Activated CD4-positive, alpha-beta T cell treated with anti-CD3 and anti-CD28 coated beads for 48 hours (primary cell): ENCODE measurements at regions not wholly inside any gene's neighbourhood (a gene's known extent, or its start where the extent isn't known, plus 50 kb on each side); places are given as distances from the start of the nearest gene placed in this dataset.
"Not testable (repeated sequence)": the region's sequence is repeated elsewhere in the genome, so short reads cannot be mapped to it uniquely, and the experiment has no call there.

Experiments used
- DNase-seq: peaks from one replicate; pipeline ENCODE4 v3.0.0-alpha.2; 2020

DNA sequence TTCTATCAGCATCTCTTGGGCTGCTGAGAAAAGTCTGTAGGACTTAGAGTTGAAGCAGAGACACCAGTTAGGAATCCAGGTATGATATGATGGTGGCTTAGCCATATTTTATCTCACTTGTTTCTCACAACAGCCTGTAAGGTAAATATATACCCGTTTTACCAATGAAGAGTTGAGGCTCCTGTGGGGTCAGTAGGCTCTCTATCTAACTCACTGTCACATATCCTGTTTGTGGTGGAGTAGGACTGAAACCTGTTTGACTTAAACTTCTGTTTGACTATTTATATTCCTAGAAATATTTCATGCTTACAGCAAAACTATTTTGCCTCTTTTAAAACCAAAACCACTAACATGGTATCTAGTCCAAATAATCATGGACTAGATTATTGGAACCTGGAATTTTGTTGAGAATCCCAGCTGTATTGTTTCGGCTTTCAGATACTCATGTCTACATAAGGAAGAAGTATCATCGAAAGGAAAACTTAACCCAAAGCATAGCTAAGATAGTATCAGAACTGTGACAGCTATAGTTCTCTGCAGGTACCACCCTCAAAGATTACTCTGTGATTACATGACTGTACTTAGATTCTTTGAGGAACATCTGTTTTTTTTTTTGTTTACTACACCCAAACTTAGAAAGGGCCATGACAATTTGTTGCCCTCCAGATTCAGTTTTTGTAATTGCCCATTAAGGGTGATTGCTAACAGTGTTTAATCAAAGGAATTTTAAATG lies 216.1 kb upstream of the THUMPD2 start:
- no peak for DNase-seq

DNA sequence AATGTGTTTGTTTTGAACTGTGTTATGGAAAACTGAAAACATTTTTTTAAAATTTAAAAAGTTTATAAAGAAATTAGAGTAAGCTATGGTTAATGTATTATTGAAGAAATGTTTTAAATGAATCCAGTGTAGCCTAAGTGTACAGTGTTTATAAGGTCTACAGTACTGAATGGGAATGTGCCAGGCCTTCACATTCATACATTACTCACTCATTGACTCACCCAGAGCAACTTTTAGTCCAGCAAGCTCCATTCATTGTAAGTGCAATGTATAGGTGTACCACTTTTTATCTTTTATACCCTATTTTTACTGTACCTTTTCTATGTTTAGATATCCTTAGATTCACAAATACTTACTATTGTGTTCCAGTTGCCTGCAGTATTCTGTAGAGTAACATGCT lies 215.1 kb upstream of the THUMPD2 start:
- DNase-seq: no peak

DNA sequence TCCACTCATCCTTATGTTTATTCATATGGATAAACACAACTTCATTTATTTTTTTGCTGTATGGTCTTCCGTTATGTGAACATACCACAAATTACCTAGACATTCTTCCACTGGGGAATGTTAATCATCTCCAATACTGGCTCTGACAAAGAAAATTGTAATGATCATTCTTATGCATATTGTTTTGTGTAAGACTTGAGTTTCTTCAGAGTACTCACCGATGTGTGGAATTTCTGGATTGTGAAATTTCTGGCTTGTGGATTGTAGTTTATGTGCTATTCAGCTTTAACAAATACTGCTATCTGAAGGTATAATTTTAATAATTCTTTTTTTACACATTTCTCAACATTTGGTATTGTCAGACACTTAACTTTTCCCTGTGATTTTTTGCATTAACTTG lies 212.2 kb upstream of the THUMPD2 start:
- no peak for DNase-seq

DNA sequence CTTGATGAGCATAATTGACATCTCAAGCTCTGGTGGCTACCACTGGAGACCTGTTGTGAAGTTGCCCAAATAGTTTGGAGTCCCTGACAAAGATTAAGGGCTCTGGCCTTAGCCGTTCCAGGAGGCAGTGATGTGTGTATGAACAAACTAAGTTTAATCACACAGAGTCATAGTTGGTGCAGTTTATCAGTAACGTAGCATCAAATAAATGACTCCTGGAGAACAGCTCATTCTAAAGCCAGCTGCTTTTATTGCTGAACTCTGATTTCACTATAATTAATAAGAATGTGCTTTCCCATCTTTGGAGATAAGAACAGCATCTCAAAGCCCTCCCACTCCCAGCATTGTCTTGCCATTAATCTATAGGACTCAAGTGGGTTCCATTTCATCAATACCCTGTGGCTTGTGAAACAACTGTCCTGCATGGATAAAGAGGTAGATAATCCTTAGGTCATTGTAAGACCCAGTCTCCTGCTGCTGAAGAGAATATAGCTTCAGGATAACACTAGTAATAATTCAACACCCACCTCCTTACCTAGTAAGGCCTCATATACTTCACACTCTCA lies 211.4 kb upstream of the THUMPD2 start:
- no peak for DNase-seq

DNA sequence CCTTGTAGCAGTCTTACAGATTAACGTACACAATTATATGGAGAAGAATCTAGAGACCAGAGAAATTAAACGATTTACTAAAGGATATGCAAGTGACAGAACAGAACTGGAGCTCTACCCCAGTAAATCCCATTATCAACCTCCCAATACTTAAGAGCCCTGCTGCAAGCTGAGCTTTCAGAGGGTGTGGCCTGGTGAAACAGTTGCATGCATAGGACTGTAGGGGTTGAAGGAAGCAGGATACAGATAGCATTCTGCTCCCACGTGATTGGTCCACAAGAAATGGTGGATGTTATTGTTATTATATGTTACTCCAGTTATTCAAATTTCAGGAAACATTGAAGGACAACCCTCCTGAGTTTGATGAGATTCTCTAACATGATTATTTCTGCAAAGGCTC lies 210.8 kb upstream of the THUMPD2 start:
- DNase-seq: no peak

DNA sequence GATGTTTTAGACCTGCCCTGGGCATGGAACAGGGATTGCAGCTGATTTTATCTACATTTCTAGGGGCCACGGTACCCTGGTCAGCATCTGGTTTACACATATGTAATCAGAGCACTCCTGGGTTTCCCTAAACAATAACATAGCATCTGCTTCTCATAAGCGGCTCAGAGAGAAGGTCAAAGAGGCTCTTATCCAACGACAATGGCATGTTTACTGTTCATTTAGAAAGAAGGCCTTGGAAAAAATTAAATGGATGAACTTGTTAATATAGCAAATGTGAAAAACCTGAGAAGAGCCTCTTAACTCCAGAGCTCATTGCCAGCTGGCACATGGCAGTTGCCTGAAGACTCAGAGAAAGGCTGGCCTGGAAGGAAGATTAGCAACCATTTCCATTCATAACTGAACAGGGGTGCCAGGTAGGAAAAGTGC lies 202.8 kb upstream of the THUMPD2 start:
- no peak for DNase-seq

DNA sequence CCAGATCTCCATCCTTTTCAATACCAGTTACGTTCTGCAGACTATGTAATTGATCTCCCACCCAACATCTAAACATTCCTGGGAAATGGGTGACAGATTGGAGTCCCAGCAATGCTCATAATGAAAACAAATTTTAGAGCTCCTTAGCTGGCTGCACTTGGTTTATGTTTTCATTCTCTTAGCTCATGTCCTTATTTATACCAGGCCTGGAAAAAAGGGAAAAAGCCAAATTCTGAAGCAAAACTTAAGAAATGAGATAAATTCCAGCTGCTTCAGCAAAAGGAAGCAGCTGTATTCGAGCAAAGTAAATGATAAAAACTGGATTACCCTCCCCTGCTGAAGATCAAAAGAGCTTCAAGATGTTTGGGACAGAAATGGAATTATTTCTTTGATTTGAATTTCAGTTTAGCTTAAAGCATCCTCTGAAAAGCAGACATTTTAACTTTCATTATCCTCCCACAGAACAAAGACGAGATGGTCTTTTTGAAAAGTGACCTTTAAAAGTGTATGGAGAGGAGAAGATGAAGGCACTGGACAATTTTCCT lies 196.5 kb upstream of the THUMPD2 start:
- DNase-seq: no peak

DNA sequence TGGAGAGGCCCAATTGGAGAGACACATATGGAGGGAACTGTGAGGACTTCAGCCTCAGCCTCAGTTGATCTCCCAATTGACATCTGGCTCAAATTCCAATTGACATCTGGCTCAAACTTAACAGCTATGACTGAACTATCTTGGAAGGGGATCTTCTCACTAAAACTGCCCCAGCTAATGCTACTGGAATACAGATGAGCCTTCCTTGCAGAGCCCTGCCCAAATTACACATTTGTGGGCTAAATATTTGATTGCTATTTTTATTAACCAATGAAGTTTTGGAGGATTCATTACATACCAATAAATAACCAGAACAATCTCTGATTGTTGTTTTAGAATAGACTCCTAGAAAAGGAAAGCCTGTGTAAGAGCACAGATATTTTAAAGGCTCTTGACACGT lies 189.0 kb upstream of the THUMPD2 start:
- DNase-seq: no peak

DNA sequence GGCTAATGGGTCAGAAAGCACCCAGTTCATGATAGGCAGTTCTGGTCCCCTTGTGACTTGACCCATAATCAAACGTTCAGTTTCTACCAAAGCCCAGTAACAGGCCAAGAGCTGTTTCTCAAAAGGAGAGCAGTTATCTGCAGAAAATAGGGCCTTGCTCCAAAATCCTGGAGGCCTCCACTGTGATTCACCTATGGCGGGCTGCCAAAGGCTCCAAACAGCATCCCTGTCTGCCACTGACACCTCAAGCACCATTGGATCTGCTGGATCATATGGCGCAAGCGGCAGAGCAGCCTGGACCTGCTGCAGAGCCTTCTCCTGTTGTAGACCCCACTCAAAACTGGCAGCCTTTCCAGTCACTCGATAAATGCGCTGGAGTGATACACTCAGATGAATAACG lies 181.6 kb upstream of the THUMPD2 start:
- DNase-seq: not testable (repeated sequence)

DNA sequence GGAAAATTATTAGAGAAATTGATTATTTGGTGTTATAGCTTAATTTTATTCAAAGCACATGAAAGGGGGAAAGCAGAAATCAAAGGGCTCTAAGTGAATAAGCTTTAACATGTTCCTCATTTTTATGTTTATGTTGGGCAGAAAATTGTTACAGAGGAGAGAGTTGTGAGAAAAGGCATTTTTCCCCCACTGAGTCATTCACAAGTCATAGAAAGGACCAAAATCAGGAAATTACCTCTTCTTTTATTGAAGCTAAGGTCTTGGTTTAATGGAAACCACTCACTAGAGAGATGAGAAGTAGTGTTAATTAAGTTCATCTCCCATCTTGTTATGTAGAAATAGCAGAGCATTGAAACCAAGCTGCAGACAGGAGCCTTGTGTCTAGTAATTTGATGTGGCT lies 175.3 kb upstream of the THUMPD2 start:
- DNase-seq: no peak

DNA sequence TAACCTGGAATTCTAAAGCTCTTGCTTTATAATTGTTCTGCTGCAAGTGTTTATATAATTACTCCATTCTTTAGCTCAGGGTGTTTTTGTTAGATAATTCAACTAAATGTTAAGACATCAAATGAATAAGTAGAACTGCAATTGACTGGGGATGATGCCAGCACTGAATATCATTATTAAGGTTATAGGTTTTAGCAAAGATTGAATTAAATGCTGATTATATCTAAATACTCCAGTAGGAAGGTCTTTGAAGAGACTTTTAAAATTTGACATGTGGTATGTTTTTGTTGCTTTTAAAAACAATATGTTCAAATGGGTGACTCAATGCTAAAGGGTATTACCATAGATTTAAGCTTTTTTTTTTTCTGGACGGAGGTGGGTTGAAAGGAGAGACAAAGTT lies 170.1 kb upstream of the THUMPD2 start:
- no peak for DNase-seq

DNA sequence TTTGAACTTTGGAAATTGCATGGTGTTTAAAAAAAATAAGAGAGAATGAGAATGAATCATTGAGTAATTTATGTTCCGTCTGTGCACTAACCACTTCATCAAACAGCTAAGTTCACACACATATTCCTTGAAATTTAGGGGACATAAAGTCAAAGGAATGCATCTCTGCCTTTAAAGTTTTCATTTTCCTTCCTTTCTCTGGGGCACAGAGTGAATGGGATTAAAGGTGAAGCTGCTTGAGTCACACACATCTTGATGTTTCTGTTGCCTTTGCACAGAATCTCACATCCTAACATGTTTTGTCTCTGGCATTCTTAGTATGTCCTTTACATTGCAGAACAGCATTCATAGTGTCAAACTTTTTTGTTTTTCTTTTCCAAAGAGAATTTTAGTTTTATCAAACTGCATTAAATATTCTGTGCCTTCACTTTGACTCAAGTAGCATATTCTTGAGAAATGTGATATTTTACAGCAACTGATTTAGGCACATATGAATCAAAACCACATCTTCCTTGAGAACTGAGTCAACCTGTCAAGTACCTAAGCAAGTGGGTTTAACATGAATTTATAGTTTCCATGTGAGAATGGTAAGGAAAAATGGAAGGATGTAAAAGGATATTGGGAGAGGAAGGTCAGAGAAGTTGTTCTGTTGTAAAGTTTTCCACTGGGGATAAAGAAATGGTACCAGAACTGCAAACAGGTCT lies 169.1 kb upstream of the THUMPD2 start:
- DNase-seq: no peak

DNA sequence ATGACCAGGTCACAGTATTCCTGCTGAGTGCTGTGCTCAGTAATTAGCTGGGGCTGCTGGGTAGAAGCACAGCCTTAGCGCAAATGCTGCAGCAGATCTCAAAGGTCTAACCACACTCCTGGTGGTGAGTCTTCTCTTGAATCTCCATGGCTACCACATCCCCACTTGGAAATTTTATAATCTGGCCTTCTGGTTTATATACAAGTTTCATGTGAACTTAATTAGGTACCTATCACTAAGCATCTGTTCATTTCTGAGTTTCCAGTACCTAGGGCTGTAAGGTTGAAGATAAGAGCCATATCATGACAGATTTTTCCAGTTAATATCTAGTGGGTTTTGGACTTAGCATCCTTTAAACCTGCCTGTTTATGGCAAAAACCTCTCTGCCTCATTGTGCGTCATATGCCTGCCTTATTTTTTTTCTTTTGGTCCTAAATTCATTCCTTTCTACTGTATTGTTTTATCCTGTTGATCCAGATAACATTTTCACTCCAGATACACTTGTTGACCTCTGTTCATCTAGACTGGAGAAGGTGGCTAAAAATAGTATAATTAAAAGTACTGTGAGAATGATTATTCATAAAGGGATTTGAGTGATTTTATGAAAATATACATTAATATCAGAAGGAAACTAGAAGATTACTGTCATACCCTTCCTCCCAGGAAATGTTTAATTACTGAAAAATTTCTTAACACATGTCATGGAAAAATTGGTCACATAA lies 168.4 kb upstream of the THUMPD2 start:
- peak; percentile 36 for DNase-seq

DNA sequence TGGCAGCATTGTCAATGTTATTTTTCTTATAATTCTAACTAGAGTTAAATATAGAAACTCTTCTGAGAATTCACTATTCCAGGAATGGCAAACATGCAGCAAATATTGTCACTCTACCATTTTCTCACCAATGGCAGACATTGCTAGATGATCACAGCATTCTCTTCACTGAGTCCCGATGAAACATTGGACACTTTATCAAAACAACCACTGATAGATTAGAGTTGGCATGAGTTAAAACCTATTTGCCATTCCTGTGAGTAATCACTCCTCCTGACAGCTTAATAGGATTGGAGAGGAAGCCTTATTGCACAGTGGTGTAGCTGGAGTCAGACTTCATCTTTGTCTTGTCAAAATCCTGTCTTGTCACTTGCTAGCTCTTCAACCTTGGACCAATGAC lies 163.9 kb upstream of the THUMPD2 start:
- no peak for DNase-seq

DNA sequence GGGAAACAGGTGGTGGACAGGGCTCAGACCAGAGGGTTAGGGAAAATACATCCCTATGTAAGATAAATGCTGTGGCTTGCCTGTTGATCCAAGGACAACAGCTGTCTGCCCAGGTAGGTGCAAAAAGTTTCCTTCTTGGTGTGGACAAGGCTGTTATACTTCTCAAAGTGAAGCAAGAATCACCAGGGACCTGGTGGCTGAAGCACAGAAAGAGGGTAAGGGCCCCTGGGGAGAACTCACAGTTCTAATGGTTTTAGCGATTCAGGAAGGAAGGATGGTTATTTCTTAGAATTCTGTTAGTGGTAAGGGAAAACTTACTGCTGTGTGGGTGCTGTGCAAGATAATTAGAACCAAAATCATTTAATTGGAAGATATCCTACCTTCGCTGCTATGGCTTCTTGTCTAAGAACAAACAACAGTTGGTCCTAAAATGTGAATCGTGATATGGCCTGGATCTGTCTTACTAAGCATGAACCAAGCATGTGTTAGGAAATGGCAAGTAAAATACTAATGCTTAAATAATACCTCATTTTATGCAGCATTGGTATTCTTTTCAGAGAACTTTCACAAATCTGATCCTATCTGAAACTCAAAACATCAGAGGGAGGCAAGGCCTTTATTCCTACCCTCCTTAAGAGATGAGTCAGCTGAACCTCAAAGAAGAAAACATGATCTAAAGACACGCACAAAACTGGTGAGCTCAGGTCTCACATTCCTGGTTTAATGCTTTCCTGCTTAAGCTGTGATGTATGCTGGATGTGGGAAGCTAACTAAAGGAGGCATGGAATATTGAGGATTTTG lies 159.2 kb upstream of the THUMPD2 start:
- DNase-seq: no peak

DNA sequence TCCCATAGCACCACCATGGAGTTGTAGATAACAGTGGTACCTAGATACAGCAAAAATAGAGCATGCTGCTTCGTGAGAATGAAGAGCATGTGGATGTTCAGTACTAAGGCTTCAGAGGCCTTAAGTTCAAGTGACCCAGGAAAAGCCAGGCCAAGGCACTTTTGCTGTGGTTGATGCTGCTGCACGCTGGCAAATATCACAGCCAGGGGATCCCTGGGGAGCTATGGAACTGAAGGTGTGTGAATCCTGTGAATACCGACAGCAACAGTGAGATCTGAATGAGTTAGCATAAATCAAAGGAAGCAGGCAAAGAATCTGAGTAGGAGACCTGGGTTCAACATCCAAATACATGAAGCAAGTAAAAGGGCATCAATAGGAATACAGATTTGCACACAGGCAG lies 158.6 kb upstream of the THUMPD2 start:
- no peak for DNase-seq

DNA sequence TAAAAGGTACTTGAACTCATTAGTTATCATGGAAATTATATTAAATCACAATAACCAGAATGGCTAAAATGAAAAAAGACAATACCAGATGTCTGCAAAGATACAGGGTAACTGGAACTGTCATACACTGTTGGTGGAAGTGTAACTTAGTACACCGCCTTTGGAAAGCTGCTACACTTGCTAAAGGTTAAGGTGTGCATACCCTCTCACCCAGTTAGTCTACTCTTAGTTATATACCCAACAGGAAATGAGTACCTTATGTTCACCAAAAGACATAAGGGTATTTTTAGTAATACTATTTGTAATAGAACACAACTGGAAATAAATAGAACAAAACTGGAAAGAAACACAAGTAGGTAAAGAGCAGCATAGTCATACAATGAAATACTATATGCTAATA lies 155.8 kb upstream of the THUMPD2 start:
- no peak for DNase-seq

DNA sequence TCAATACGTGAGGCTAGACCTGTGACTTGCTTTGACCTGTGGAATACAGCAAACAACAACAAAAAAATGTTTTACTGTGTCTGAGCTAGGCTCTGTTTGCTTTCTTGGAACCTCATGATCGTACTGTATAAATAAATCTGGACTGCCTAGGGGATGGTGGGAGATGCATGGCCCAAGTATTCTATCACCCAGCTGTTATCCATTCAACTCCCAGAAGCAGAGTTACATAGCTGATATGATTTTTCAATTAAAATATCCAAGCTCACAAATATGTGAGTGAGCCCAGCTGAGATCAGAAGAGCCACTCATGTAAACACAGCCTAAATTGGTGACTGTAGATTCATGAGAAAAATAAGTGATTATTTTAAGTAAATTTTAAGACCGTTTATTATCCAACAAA lies 154.1 kb upstream of the THUMPD2 start:
- DNase-seq: no peak

DNA sequence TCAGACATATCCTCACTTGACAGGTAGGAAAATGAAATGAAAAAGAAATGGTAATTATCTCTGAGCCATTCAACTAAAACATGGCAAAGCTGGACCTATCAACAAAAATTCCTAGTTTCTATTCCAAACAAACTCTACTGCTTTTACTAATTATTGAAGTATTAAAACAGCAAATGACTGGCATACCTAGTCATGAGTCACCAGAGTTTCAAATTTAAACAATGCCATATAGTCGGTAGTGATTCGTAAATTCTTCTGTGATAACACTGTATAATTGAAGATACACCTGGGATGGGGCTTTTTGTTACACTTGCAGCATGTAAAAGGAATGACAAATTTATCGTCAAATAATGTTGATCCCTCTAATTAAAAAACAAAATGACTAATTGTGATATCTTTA lies 153.1 kb upstream of the THUMPD2 start:
- DNase-seq: no peak

DNA sequence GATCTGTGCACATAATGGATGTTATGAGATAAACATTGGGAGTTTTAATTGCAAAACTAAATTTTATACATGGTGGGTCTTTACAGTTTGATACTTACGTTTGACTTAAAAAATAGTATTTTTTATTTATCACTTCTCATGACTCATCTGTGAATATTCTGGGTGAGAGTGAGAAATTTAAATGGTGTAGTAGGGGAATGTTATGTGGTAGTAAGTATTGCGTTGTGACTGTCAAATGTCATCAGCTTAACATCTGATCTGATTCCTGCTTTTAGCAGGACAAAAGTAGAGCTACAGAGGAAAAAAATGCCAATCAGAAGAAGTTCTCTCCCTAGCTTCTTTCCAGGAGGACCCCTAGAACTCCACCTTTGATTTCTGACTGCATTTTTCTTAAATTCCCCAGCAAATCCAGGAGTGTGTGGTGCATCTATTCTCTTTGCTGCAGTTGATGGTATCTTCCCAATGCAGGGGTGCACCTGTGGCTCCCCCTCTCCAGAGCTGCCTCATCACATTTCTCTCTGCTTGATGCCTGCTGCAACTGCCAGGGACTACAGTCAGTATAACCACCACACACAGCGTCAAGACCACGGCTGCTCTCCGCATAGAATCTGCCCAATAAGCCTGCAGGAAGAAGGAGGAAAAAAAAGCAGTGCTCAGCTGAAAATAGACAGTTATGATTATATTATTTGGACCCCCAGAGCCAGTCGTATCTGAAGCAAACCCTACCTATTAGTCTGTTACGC lies 151.3 kb upstream of the THUMPD2 start:
- DNase-seq: no peak

DNA sequence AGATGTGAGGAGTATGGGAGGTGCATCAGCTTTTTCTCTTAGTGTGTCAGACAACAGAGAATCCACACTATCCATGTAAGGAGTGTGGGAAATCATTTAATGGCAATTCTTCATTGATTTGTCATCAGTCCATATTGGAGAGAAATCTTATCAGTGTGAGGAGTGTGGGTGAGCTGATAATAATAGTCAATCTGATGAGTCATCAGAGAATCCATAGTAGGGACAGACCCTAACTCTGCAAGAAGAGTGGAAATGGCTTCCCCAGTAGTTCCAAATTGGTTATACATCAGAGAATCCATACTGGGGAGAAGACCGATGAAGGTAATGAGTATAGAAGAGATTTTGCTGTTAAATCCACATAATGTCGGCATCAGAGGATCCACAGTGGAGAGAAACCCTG lies 150.5 kb upstream of the THUMPD2 start:
- DNase-seq: no peak

DNA sequence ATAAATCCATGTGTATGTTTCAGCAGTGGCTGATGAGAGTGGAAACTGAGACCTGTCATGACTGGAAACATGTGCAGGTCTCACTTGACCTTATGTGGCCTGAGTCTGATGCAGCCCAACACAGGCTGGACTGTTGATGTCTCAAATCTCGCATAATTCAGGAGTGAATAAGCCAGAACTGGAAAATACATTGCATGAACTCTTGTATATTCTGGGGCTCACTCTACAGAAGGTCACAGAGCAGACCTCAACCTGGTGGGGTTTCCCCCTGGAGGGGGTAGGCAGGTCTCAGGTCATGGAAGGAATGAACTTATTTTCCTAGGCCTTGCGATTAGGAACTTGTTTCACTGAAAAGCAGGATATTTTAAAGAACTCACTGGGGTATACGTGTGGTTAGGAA lies 146.3 kb upstream of the THUMPD2 start:
- DNase-seq: no peak
